Hepatocyte (in vitro differentiated cells): ENCODE measurements at regions not wholly inside any gene's neighbourhood (a gene's known extent, or its start where the extent isn't known, plus 50 kb on each side); places are given as distances from the start of the nearest gene placed in this dataset.

Source experiments
- DNase-seq: peaks from one replicate; pipeline ENCODE4 v3.0.0-alpha.2; 2016; ENCODE audit warnings: low spot score
- H2AFZ ChIP-seq: fragments of 200-600 bp; sonication (generic); 2 replicates; pipeline ENCODE4 v1.6.0; 2016; ENCODE audit warnings: antibody characterized with exemption, mild to moderate bottlenecking
- H3K27ac ChIP-seq: fragments of 200-600 bp; sonication (generic); 2 replicates; pipeline ENCODE4 v1.5.1; 2016; ENCODE audit warnings: mild to moderate bottlenecking
- H3K27me3 ChIP-seq: fragments of 200-600 bp; sonication (generic); 2 replicates; pipeline ENCODE4 v1.6.1; 2016
- H3K36me3 ChIP-seq: fragments of 200-600 bp; sonication (generic); replicated peaks from 2 replicates; pipeline ENCODE4 v1.5.1; 2016; ENCODE audit warnings: low read depth; ENCODE audit not compliant: insufficient read depth
- H3K4me1 ChIP-seq: fragments of 200-600 bp; sonication (generic); 2 replicates; pipeline ENCODE4 v1.5.1; 2016; ENCODE audit warnings: mild to moderate bottlenecking, moderate library complexity; ENCODE audit not compliant: insufficient read depth
- H3K4me2 ChIP-seq: fragments of 200-600 bp; sonication (generic); 2 replicates; pipeline ENCODE4 v1.6.0; 2016
- H3K4me3 ChIP-seq: fragments of 200-600 bp; sonication (generic); 2 replicates; pipeline ENCODE4 v1.5.1; 2016; ENCODE audit warnings: mild to moderate bottlenecking
- H3K79me2 ChIP-seq: fragments of 200-600 bp; sonication (generic); 2 replicates; pipeline ENCODE4 v1.6.0; 2017; ENCODE audit warnings: mild to moderate bottlenecking
- H3K9me2 ChIP-seq: fragments of 200-600 bp; sonication (generic); replicated peaks from 2 replicates; pipeline ENCODE4 v1.6.0; 2017; ENCODE audit warnings: mild to moderate bottlenecking; ENCODE audit not compliant: insufficient read depth
- H3K9me3 ChIP-seq: fragments of 200-600 bp; sonication (generic); 2 replicates; pipeline ENCODE4 v1.5.1; 2016; ENCODE audit warnings: low read depth, mild to moderate bottlenecking
- H4K20me1 ChIP-seq: fragments of 200-600 bp; sonication (generic); 2 replicates; pipeline ENCODE4 v1.6.0; 2016; ENCODE audit warnings: mild to moderate bottlenecking; ENCODE audit not compliant: insufficient read depth, poor library complexity, severe bottlenecking
- CTCF ChIP-seq: fragments of 200-600 bp; sonication (generic); IDR thresholded peaks from 2 replicates; pipeline ENCODE4 v1.5.1; 2016; ENCODE audit warnings: antibody characterized with exemption, mild to moderate bottlenecking; ENCODE audit not compliant: poor library complexity
- EZH2 ChIP-seq: fragments of 200-600 bp; sonication (generic); IDR thresholded peaks from 2 replicates; pipeline ENCODE4 v1.6.1; 2016; ENCODE audit warnings: antibody characterized with exemption, mild to moderate bottlenecking, borderline replicate concordance
- EZH2phosphoT487 ChIP-seq: fragments of 200-600 bp; sonication (generic); IDR thresholded peaks from one replicate; pipeline ENCODE4 v1.6.1; 2018; ENCODE audit warnings: antibody characterized with exemption, mild to moderate bottlenecking, low read depth, moderate library complexity; ENCODE audit not compliant: unreplicated experiment, severe bottlenecking
- WGBS: methylation state at CpG from one replicate; pipeline ENCODE4 v1.1.6; 2016; ENCODE audit warnings: low lambda C conversion rate; ENCODE audit errors: missing lambda C conversion rate; 5-methylcytosine and 5-hydroxymethylcytosine counted together

GRCh38 chr5:4627929-4628328 is 512.2 kb upstream of the ADAMTS16 start:
- TF ChIP-seq EZH2phosphoT487 (no peak), CTCF (no peak), EZH2 (no peak)
- H3K4me2 ChIP-seq, result no peak overlapping the region
- no peak overlapping the region for H2AFZ ChIP-seq
- DNase-seq, result no peak
- no peaks in the 10 kb centered on the region for H3K9me3 ChIP-seq
- H3K27me3 ChIP-seq, result no peaks in the 10 kb centered on the region
- no peaks in the 10 kb centered on the region for H3K9me2 ChIP-seq
- no peak overlapping the region for H3K4me3 ChIP-seq
- no peak overlapping the region for H3K27ac ChIP-seq
- H3K79me2 ChIP-seq, result no peaks in the 10 kb centered on the region
- no peaks in the 10 kb centered on the region for H3K4me1 ChIP-seq
- no peaks in the 10 kb centered on the region for H4K20me1 ChIP-seq
- no peaks in the 10 kb centered on the region for H3K36me3 ChIP-seq
- WGBS, result 80% methylated on average over 9 of the region's 9 CpGs

- Histone ChIP-seq H4K20me1 (no peaks in the 10 kb centered on the region), H2AFZ (no peak overlapping the region), H3K27me3 (no peaks in the 10 kb centered on the region), H3K4me2 (no peak overlapping the region), H3K36me3 (no peaks in the 10 kb centered on the region), H3K4me1 (no peaks in the 10 kb centered on the region), H3K9me2 (no peaks in the 10 kb centered on the region), H3K9me3 (no peaks in the 10 kb centered on the region), H3K79me2 (no peaks in the 10 kb centered on the region), H3K27ac (no peak overlapping the region), H3K4me3 (no peak overlapping the region)
- WGBS, result 87% methylated on average over 14 of the region's 14 CpGs
- TF ChIP-seq CTCF (no peak), EZH2phosphoT487 (no peak), EZH2 (no peak)
- DNase-seq, result no peak
These were observed 511.3 kb upstream of the ADAMTS16 start for GRCh38 chr5:4628645-4629385.

DNA sequence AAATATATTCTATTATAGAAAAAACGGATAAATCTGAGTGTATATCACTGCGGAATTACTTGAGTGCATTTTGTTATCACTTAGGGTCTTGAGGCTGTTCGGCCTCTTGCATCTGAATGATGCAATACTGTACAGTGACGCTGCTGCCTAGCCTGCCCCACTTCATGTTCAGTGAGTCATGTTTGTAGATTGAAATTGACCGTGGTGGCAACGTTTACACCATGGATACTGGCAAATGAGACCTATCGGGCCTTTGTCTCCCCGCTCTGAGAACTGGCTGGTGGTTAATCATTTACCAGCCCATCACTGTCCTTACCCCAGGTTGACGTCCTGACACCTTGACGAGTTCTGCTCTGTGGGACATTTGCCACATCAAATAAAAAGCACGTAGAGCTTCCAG is 510.1 kb upstream of the ADAMTS16 start:
- no peak overlapping the region for H3K4me3 ChIP-seq
- peak; percentile 49 for DNase-seq

More for the DNA sequence above, 510.1 kb upstream of the ADAMTS16 start:
- TF ChIP-seq EZH2 (no peak), EZH2phosphoT487 (no peak), CTCF (no peak)
- Histone ChIP-seq H3K36me3 (no peaks in the 10 kb centered on the region), H3K27me3 (no peaks in the 10 kb centered on the region), H3K4me2 (no peak overlapping the region), H2AFZ (no peak overlapping the region), H3K27ac (no peak overlapping the region), H4K20me1 (no peaks in the 10 kb centered on the region), H3K79me2 (no peaks in the 10 kb centered on the region), H3K9me3 (no peaks in the 10 kb centered on the region), H3K4me1 (no peaks in the 10 kb centered on the region), H3K9me2 (no peaks in the 10 kb centered on the region)
- 59% methylated on average over 11 of the region's 11 CpGs for WGBS
